GM19025 (cell line): ENCODE measurements at regions not wholly inside any gene's neighbourhood (a gene's known extent, or its start where the extent isn't known, plus 50 kb on each side); places are given as distances from the start of the nearest gene placed in this dataset.
A peak's percentile ranks its signal among the peaks of the same experiment; 100 is the strongest.
"Not testable (repeated sequence)": the region's sequence is repeated elsewhere in the genome, so short reads cannot be mapped to it uniquely, and the experiment has no call there.

Experiments
- ATAC-seq: cut with Tn5 transposase; IDR thresholded peaks from one replicate; pipeline ENCODE4 v1.9.1; 2021; ENCODE audit warnings: mild to moderate bottlenecking, low read depth, moderate library complexity; ENCODE audit not compliant: unreplicated experiment

- ATAC-seq: no peak
These were observed 150.5 kb upstream of the VKORC1L1 start for GRCh38 chr7:65722361-65722792.

- ATAC-seq: not testable (repeated sequence)
These were observed 145.7 kb upstream of the VKORC1L1 start for GRCh38 chr7:65727182-65727581.

- ATAC-seq: no peak
These were observed 141.7 kb upstream of the VKORC1L1 start for GRCh38 chr7:65731129-65731528.

- no peak for ATAC-seq
These were observed 141.3 kb upstream of the VKORC1L1 start for GRCh38 chr7:65731562-65732035.

- no peak for ATAC-seq
These were observed 128.5 kb upstream of the VKORC1L1 start for GRCh38 chr7:65744406-65744805.

GRCh38 chr7:65746398-65746669 is 126.5 kb upstream of the VKORC1L1 start:
- ATAC-seq: no peak

GRCh38 chr7:65749039-65749438 is 123.8 kb upstream of the VKORC1L1 start:
- ATAC-seq: no peak

- ATAC-seq: no peak
These were observed 123.4 kb upstream of the VKORC1L1 start for GRCh38 chr7:65749518-65749917.

GRCh38 chr7:65750511-65751344 is 122.1 kb upstream of the VKORC1L1 start:
- ATAC-seq: peak; percentile 99

GRCh38 chr7:65754070-65754469 is 118.8 kb upstream of the VKORC1L1 start:
- not testable (repeated sequence) for ATAC-seq

GRCh38 chr7:65758991-65759390 is 113.9 kb upstream of the VKORC1L1 start:
- not testable (repeated sequence) for ATAC-seq

- ATAC-seq: not testable (repeated sequence)
These were observed 110.2 kb upstream of the VKORC1L1 start for GRCh38 chr7:65762712-65763111.

- not testable (repeated sequence) for ATAC-seq
These were observed 109.8 kb upstream of the VKORC1L1 start for GRCh38 chr7:65763114-65763513.

GRCh38 chr7:65770473-65771225 is 102.2 kb upstream of the VKORC1L1 start:
- ATAC-seq: peak; percentile 97

- not testable (repeated sequence) for ATAC-seq
These were observed 101.7 kb upstream of the VKORC1L1 start for GRCh38 chr7:65771226-65771569.

- ATAC-seq: not testable (repeated sequence)
These were observed 96.2 kb upstream of the VKORC1L1 start for GRCh38 chr7:65776677-65777076.

- ATAC-seq: not testable (repeated sequence)
These were observed 82.9 kb upstream of the VKORC1L1 start for GRCh38 chr7:65789943-65790342.

GRCh38 chr7:65791788-65792187 is 81.1 kb upstream of the VKORC1L1 start:
- not testable (repeated sequence) for ATAC-seq

GRCh38 chr7:65792726-65793125 is 80.1 kb upstream of the VKORC1L1 start:
- not testable (repeated sequence) for ATAC-seq

- ATAC-seq: not testable (repeated sequence)
These were observed 78.0 kb upstream of the VKORC1L1 start for GRCh38 chr7:65794671-65795391.

GRCh38 chr7:65795392-65795716 is 77.5 kb upstream of the VKORC1L1 start:
- not testable (repeated sequence) for ATAC-seq
